ENCODE measurements at regions not wholly inside any gene's neighbourhood (a gene's known extent, or its start where the extent isn't known, plus 50 kb on each side); places are given as distances from the start of the nearest gene placed in this dataset.
"Not testable (repeated sequence)": the region's sequence is repeated elsewhere in the genome, so short reads cannot be mapped to it uniquely, and the experiment has no call there.

DNA sequence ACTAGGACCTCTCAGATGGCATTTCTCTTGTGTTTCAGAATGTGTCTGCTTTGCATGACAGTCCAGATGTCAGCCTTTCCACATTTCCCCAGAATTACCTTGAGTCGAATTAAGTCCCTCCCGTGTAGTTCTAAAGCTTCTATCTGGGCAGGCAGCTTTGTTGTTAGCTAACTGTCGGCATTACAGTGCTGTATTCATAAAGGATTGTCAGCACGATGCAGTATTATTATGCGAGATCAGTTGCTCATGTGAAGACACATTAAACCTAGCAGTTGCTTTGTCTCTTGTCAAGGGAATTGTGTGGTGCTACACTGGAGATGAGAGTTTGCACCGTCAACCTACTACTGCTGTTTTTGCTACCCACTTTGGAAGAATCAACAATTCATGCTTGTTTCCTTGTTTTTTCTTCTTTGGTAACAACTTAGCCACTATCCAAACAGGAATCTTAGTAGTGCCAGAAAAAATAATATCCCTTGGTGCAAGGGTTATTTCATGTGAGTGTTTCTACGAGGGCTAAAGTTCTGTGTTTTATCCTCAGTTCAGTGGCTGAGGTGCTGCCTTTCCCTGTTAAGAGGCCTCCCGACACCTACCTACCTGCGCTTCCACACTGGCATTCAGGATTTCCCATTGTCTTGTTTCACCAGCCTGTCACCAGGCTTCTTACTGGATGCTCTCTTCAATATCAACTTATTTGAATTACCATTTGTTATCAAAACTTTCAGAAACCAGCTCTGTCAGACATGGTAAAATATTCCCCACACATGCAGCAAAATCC lies 297.9 kb upstream of the G2E3 start:
- DNase-seq (ENCODE audit: low spot score), result no peak

- no peak for DNase-seq (ENCODE audit: low spot score)
Observed at GRCh38 chr14:30264161-30264560, 294.8 kb upstream of the G2E3 start.

GRCh38 chr14:30266290-30266689 lies 292.7 kb upstream of the G2E3 start:
- no peak for DNase-seq (ENCODE audit: low spot score)

DNA sequence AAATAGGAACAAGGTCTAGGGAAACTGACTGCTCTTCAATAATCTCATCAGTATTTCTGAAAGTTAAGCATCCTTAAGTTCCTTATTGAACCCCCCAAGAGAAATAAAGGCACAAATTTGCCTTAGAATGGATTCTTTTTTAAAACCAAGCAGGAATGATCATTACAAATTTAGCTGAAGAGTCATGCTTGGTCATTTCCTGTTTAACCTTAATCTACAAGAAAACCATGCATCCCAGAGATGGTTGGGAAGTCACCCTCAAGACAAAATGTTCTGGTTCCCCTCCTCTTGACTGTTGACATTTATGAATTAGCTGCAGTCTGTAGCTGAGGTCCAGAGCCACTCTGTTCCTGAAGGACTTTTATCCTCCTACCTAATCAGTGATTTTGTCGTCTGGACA lies 291.8 kb upstream of the G2E3 start:
- DNase-seq (ENCODE audit: low spot score), result no peak

DNA sequence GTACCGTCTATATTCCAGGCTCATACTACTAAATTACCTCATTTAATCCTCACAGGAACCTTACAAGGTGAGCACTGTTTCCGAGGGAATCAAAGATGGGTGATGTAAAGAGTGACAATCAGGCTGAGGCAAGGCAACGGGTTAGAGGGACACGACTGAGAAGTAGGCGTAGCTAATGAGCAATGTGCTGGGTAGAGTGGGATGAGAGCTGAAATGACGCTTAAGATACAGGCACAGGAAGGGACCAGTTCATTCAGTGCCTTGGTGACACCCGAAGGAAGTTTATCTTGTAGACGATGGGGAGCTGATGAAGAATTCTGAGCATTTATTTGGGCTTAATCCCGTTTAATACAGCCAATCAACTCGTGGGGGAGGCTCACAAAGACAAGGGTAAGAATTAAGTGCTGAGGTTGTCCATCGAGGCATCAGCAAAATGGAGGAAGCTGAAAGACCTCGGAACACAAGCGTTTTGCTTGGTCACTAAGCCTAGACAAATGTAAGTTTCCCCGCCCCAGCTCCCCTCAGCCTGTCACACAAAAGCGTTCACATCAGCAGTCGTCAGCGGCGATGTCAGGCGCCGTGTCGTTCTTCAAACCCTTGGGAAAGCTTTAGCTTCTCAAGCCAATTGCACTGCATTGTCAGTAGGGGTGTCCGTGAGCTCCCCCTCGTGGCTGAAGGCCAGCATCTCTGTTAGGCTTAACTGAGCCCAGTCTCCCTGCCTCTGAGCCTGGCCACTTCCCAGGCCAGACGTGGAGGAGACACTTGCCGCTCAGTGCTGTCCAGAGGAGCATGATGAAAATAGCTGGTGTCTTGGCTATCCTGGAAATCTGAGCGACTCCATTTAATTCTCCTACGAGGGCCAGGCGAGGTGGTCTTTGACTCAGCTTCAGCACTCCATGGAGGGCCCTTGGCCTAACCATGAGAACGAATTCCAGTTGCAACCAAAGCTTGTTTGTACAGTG lies 288.5 kb upstream of the G2E3 start:
- DNase-seq (ENCODE audit: low spot score), result peak; percentile 69

DNA sequence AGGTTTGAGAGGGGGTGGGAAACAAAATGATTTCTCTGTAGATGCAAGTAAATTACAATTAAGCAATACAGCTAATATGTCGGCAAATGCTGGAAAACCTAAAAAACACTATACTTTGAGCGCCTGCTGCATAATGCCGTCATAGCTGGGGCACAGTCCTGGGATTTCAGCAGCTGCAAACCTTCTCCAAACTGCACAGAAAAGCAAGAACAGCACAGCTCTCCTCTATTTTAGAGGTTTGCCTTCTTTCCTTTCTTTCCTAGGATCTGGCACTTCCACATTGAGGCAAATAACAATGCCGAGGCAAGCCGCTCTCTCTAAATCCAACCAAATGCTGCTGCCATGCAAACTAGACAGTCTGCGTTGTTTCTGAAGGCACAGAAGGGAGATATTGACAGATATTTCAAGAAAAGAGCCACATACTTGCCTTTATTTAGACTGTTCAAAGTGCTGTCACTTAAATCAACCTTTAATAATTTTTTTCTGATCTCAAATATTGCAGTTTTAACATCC lies 287.1 kb upstream of the G2E3 start:
- no peak for DNase-seq (ENCODE audit: low spot score)

GRCh38 chr14:30272848-30273832 lies 285.8 kb upstream of the G2E3 start:
- no peak for DNase-seq (ENCODE audit: low spot score)

DNA sequence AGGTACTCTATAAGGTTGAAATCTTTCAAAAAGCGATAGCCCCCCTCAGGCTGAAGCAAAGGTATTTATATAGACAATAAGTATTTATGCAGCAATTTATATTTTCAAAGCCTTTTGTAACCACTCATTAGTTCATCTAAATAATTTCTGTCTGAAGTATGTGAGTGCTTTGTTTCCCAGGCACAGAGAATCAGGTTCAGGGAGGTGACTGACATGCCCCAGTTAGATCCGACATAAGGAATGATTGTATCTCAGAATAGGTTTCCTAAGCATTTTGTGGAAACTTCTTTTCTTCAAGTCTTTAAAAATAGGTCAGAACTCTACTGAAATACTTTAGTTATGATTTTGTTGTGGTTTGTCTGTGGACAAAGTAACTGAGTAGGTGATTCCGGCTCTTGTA lies 283.4 kb upstream of the G2E3 start:
- DNase-seq (ENCODE audit: low spot score), result no peak

DNA sequence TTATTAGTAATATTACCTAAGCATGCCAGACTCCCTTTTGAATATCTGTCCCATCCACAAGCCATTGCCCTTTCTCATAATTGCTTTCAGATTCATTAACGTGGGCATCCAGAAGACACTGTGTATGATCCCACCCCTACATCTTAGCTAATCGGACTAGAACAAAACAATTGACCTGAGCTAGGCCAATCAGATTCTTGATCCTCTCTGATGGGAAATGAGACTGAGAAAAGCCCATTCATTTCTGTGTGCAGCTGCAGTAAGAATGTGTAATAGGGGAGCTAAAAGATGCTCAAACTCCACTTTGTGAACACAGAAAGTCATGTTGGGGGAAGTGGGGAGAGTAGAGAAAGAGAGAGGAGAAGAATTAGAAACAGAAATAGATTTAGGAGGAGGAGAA lies 281.7 kb upstream of the G2E3 start:
- no peak for DNase-seq (ENCODE audit: low spot score)

DNA sequence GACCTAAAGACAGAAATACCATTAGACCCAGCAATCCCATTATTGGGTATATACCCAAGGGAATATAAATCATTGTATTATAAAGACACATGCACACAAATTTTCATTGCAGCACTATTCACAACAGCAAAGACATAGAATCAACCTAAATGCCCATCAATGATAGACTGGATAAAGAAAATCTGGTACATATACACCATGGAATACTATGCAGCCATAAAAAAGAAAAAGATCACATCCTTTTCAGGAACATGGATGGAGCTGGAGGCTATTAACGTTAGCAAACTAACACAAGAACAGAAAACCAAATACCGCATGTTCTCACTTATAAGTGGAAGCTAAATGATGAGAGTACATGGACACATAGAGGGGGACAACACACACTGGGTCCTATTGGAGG lies 280.1 kb upstream of the G2E3 start:
- DNase-seq (ENCODE audit: low spot score), result not testable (repeated sequence)

- DNase-seq (ENCODE audit: low spot score), result no peak
Observed at GRCh38 chr14:30283822-30284446, 275.0 kb upstream of the G2E3 start.

DNA sequence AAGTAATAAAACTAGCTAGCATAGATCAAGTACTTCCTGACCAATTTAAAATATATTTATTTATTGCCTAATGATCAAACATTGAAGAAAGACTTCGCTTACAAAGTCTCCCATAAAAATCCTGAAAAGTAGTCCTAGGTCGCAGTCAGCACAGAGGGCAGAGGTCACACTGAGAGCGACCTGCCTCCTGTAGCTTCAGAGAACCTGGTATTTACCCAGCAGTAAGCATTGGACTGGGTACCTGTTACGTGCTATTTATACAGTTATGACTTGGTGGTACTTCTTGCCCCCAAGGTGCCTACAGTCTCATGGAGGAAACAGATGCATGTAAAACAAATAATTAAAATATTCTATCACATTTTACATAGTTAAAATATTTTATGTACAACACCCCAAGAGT lies 274.1 kb upstream of the G2E3 start:
- no peak for DNase-seq (ENCODE audit: low spot score)

GRCh38 chr14:30287579-30288445 lies 271.1 kb upstream of the G2E3 start:
- no peak for DNase-seq (ENCODE audit: low spot score)

- DNase-seq (ENCODE audit: low spot score), result no peak
Observed at GRCh38 chr14:30290001-30290400, 269.0 kb upstream of the G2E3 start.

- no peak for DNase-seq (ENCODE audit: low spot score)
Observed at GRCh38 chr14:30291216-30291615, 267.7 kb upstream of the G2E3 start.

GRCh38 chr14:30292541-30292940 lies 266.4 kb upstream of the G2E3 start:
- DNase-seq (ENCODE audit: low spot score), result no peak

DNA sequence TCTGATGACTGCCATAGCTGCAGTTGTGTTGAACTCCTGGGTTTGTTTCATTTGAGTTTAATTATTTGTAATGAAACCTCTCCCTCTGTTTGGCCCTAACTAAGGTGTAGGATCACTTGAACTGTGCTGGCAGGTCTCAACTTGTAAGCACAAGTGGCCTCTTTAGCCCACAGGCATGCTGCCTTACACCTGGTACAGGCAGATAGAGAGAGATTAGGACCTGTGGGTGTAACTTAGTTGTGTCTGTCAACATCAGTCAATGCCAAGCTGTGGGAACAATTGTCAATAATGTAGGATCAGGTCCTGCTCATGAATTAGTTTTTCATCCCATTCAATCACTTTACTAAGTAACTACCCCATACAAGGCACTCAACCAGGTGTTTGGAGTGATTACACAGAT lies 263.0 kb upstream of the G2E3 start:
- no peak for DNase-seq (ENCODE audit: low spot score)

GRCh38 chr14:30296931-30297405 lies 262.0 kb upstream of the G2E3 start:
- DNase-seq (ENCODE audit: low spot score), result no peak

DNA sequence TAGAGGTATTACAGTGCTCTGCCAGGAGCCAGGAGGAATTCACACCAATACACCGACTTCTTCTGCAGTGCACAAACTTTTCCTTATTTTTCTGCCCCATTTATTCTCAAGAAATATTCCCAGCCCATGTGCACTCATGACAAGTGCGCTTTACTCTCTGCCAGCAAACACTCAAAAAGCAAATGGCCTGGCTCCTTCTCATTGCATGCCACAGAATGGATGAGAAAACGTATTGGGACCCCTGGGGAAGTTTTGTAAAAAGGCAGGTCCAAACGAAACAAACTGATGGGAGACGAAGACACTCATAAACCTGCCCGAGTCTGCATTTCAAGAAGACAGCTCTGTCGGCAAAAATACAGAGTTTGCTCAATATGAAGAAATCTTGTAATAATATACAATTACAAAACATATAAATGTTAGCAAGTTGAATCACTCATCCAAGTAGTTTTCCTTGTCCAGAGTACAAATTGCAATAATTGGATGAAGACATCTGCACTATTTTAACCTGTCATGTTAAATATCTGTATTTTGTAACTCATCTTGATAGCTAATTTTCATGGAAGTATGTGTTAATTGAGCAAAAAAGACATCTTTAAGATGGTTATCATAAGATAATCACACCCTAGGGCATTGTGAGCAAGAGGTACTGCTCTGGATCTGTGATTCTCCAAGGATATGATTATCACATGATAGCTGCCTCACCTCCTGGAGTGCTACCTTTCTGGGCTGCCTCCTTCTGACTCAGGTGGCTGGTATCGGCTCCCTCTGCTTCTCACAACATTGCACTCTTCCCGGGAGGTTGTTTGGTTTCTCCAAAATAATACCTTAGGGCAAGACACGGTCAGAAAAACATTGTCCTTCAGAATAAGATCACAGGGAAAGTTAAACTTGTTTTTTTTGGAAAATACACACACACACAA lies 260.8 kb upstream of the G2E3 start:
- DNase-seq (ENCODE audit: low spot score), result no peak
